GM21423 (cell line): ENCODE measurements at regions not wholly inside any gene's neighbourhood (a gene's known extent, or its start where the extent isn't known, plus 50 kb on each side); places are given as distances from the start of the nearest gene placed in this dataset.
A peak's percentile ranks its signal among the peaks of the same experiment; 100 is the strongest.

Experiments
- ATAC-seq: cut with Tn5 transposase; IDR thresholded peaks from one replicate; pipeline ENCODE4 v1.9.1; 2021; ENCODE audit warnings: mild to moderate bottlenecking, moderate library complexity; ENCODE audit not compliant: unreplicated experiment

GRCh38 chr4:15364183-15364582 lies 63.6 kb upstream of the C1QTNF7 start:
- no peak for ATAC-seq

GRCh38 chr4:15365641-15366040 lies 62.2 kb upstream of the C1QTNF7 start:
- no peak for ATAC-seq

- ATAC-seq = no peak
Measured at GRCh38 chr4:15366721-15367120, 61.1 kb upstream of the C1QTNF7 start.

GRCh38 chr4:15368856-15369255 lies 59.0 kb upstream of the C1QTNF7 start:
- ATAC-seq = no peak

- no peak for ATAC-seq
Measured at GRCh38 chr4:15370296-15370695, 57.5 kb upstream of the C1QTNF7 start.

GRCh38 chr4:15373363-15373762 lies 54.5 kb upstream of the C1QTNF7 start:
- ATAC-seq = no peak

- ATAC-seq = no peak
Measured at GRCh38 chr4:15374656-15375055, 53.2 kb upstream of the C1QTNF7 start.

- peak; percentile 83 for ATAC-seq
Measured at GRCh38 chr4:15375667-15376066, 52.2 kb upstream of the C1QTNF7 start.

- ATAC-seq = no peak
Measured at GRCh38 chr4:15376145-15376544, 51.7 kb upstream of the C1QTNF7 start.

- ATAC-seq = no peak
Measured at GRCh38 chr4:15376594-15376993, 51.2 kb upstream of the C1QTNF7 start.
